ENCODE measurements at regions not wholly inside any gene's neighbourhood (a gene's known extent, or its start where the extent isn't known, plus 50 kb on each side); places are given as distances from the start of the nearest gene placed in this dataset.

GRCh38 chr7:25500393-25500921 lies 272.2 kb upstream of the NPVF start:
- TF ChIP-seq CTCF (IDR thresholded peaks at IDR 0.05) (no peak), POLR2A (IDR thresholded peaks at IDR 0.05) (no peak)
